Choroid plexus epithelial cell (primary cell): ENCODE measurements at regions not wholly inside any gene's neighbourhood (a gene's known extent, or its start where the extent isn't known, plus 50 kb on each side); places are given as distances from the start of the nearest gene placed in this dataset.

Experiments used
- DNase-seq: peaks from one replicate; pipeline ENCODE4 v3.0.0-alpha.2; 2010; ENCODE audit warnings: low read depth
- H3K4me3 ChIP-seq: 2 replicates; pipeline ENCODE4 v1.5.1; 2011; ENCODE audit warnings: low read depth, mild to moderate bottlenecking, control low read depth, low read length, moderate library complexity
- CTCF ChIP-seq: conservative IDR thresholded peaks from 2 replicates; pipeline ENCODE4 v1.5.1; 2011; ENCODE audit warnings: low read depth, mild to moderate bottlenecking, control low read depth, inconsistent platforms, low read length, moderate library complexity

DNA sequence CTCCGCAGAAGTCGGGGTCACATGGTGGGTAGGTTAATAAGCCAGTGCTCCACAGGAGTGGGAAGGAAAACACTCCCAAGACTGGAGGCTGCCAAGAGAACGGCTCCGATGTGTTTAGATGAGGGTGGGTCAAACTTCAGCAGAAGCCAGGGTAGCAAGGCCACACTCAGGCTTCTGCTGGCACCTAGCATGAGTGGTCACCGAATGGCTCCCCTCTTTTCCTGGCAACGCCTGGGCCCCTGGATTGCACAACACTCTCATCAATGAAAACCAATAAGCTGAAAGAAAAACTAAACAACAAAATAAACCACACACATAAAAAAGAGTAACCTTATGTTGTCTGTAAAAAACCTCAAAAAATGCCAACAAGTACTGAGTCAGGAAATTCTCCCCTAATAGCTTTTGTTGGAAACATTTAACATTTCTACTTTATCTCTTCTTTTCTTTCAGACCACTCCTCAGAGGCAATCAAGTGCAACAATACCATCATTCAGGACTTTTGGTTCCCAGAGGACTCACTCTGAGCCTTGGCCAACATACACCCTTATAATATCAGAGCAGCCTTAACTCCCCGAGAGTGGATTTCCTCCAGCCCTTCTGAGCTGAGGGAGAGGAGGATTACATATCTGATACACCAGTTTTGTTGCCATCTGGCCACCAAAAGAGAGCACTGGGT is 279.9 kb downstream of the ENC1 start:
- no peak overlapping the region for H3K4me3 ChIP-seq
- no peak for TF ChIP-seq CTCF
- DNase-seq, result no peak

DNA sequence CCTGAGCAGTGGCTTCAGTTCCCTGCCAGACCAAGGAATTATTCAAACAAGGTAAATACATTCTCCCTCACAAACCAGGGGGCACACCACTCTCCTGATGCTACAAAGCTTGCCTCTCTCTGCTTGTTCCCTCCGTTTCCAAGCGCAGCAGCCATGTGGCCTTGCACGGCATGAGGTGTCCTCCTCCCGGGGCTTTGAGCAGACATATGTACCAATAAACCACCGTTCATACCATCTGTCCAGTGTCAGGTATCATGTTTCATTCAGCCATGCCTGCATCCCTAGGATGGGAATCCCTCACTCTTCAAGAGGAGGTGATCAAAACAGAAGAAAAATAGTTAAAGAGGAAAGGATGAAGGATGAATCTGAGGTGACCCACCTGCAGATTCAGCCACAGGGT is 282.7 kb downstream of the ENC1 start:
- TF ChIP-seq CTCF, result no peak
- no peak for DNase-seq

DNA sequence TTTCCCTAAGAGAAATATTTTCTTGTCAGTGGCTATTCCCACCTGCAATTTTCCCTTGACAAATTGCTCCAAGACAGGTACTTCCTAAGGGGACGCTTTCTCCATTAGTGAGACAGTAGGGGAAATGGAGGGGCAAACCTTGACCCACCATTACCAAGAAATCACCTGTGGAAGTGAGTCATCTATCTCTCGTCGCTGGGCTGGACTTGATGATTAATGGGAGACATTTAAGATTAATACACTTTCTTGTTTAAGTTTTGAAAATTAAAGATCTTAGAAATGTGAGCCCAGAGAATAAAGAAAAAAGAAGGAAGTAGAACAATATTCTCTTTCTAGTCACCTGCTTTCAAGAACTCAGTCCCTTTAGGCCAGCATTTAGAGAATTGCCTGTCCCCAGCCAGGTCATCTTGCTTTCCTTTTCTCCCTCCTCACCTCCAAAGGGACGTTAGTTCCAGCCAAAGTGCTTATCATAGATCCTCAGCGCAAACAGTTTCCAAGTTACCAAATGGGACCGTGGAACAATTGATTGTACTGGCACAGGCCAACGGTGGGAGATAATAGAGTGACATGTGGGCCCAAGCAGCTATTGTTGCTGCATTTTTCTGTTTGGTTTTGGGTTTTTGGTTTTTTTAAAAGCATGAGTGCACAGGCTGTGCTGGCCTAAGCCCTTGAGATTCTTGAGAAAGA is 284.4 kb downstream of the ENC1 start:
- no peak for TF ChIP-seq CTCF
- DNase-seq, result no peak
- no peak overlapping the region for H3K4me3 ChIP-seq

More for the DNA sequence above, 282.7 kb downstream of the ENC1 start:
- H3K4me3 ChIP-seq, result no peak overlapping the region

GRCh38 chr5:74355041-74355824 is 285.3 kb downstream of the ENC1 start:
- DNase-seq, result no peak
- TF ChIP-seq CTCF, result no peak
- H3K4me3 ChIP-seq, result no peak overlapping the region

DNA sequence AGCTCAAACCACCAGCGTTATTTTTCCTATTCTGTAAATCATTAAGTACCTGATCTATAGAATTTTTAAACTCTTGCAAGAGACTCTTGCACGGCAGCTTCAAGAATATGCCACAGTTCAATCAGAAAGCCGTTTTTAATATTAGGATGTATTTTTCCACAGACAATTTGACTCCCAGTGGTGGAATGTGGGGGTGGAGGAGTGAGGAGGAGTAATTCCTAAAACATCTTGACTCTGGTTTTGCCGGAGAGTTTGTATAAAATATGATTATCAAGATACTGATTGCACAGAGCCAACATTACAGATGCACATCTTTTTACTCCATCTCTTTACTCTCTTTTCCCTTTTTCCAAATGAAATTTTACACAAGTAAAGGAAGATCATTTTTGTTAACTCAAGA is 288.3 kb downstream of the ENC1 start:
- no peak for DNase-seq
- TF ChIP-seq CTCF, result no peak
- no peak overlapping the region for H3K4me3 ChIP-seq

DNA sequence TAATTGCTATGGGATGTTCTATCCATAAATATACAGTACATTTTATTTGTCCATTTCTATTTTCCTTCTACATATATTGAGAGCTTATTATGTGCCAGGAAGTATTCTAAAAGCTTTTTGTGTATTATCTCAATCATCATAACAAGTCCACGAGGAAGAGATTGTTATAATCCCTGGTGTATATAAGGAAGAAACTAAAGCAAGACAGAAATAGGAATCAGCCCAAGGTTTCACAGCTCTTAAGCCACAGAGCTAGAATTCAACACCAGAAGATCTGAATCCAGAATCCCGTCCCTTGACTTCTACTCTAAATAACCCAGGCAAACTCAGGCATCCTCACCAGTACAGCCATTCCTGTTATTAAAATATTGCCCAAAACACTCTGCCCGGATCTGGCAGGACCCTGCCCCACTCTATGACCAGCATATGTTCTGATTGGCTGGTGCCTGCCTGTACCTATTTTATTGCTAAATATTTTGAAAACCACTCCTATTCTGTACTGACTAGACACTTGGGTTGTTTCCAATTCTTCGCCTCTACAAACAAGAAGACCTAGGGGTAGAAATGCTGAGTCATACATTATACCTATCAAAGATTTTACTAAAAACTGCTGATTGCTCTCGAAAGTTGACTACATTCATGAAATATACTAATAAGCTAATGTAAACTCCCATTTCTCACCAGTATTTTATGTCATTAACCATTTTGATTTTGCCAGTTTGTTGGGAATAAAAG is 297.4 kb downstream of the ENC1 start:
- no peak overlapping the region for H3K4me3 ChIP-seq
- DNase-seq, result peak; percentile 78
- TF ChIP-seq CTCF, result no peak
